HG02938 (cell line): ENCODE measurements at regions not wholly inside any gene's neighbourhood (a gene's known extent, or its start where the extent isn't known, plus 50 kb on each side); places are given as distances from the start of the nearest gene placed in this dataset.

Experiments
- ATAC-seq: cut with Tn5 transposase; IDR thresholded peaks from one replicate; pipeline ENCODE4 v1.9.1; 2021; ENCODE audit warnings: mild to moderate bottlenecking, moderate library complexity; ENCODE audit not compliant: unreplicated experiment

DNA sequence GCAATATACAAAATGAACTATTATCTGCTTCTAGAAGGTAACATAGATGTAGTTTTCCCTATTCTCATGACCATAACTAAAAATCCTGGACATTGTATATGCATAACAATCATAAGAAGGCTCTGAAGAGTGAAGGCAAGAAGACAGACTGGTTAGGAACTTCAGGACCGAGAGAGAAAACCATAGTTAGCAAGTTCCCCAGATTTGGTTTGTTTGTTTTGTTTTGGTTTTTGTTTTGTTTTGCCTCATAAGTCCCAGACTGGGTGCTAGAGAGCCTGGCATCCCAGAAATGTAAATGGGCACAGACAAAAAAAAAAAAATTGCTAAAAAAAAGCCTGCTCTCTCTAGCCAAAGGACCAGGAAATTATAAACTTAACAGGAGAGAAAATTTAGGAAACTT is 192.2 kb upstream of the FBXO11 start:
- ATAC-seq: no peak

DNA sequence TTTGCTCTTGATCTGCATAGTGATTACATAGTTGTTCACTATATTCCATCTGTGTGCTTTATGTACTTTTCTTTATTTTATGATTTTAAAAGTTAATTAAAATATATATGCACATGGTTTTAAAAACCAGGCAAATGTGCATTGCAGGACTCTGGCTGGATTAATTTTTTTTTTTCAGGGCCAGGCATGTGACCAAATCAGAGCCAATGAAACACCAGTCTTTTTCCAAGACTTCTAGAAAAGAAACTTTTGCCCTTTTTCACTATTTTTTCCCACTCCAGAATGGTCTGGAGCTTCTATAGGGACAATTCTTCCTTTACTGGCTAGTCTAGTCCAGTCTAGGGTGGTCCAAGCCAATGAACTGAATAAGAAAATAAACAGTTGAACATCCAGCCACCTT is 198.1 kb upstream of the FBXO11 start:
- ATAC-seq: no peak

- no peak for ATAC-seq
These were observed 199.6 kb upstream of the FBXO11 start for GRCh38 chr2:48105848-48106247.

GRCh38 chr2:48107326-48107925 is 201.1 kb upstream of the FBXO11 start:
- no peak for ATAC-seq

DNA sequence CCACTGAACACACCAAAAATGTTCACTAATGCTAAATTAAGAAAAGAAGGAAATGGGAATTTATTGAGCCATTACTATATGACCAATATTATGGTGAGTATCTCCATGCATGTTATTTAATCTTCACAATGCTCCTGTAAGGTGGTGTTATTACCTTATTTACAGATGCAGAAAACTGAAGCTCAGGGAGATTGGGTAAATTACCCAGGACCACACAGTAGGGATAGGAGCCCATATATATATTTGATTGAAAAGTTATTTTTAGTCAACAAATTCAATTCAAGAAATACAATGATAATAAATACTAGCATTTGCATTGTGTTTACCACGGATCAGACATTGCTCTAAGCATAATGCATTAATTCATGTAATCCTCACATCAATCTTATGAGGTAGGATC is 202.2 kb upstream of the FBXO11 start:
- ATAC-seq: no peak

DNA sequence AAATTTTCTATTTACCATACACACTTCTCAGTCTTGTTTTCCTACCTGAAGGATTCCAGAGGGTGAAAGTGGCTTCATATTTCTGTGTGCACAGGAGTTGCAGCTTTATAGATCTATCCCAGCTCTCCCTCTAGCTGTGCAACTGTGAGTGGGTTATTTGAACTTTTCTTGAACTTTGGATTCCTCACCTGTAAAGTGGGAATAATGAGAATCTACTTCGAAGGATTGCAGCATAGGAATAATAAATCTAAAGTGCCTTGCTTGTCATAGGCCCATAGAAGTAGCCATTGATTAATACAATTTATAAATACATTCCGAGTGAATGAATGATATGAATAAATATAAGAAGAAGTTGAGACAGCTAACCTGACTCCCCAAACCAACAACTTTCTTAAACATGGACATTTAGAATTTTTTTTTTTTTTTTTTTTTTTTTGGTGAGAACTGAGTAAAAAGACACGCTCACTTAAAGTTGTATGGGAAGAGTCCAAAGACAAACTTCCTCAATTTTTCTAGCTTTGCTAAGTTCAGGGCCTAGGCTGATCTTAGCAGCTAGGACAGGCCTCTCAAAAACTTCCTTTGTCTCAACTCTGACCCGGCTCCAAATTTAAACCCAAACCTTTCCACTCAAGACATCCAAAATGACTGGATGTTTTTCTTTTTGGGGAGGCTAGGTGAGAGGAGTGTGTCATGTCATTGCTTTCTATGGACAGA is 203.3 kb upstream of the FBXO11 start:
- ATAC-seq: no peak

DNA sequence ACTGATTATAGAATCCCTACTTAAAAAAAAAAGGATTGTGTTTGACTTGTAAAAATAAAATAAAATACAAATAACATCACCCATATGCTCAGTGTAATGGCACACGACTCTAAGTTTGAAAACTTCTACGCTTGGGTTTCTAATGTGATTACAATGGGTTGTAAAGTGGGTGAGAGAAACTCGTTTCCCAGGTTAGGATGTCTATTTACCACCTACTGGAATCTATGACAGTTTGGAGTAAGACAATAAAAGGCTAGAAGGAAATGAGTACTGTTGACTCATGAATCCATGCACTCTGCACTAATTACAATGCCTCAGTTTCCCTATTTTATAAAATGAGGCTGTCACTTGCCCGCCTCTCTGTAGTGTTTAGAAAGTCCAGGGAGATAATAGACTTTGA is 204.0 kb upstream of the FOXN2 start:
- no peak for ATAC-seq

- no peak for ATAC-seq
These were observed 201.4 kb upstream of the FOXN2 start for GRCh38 chr2:48112911-48113680.

DNA sequence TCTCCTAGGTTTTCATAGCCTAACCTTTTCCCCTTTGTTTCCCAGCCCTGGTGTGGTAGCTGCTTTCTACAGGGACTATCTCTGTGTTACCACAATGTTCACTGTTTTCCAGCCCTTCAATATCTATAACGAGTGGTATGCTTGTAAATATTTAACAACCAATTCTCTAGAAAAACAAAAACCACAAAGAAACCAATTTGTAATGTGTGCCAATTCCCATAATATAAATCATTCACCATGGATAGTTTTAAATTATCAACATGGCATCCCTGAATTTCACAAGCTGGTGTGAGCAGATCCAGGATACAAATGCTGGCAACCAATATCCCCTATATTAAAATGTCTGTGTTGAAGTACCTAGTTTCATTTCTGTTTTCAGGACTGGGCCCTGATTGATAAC is 200.7 kb upstream of the FOXN2 start:
- no peak for ATAC-seq

GRCh38 chr2:48114256-48114655 is 200.2 kb upstream of the FOXN2 start:
- ATAC-seq: peak; percentile 61

- ATAC-seq: no peak
These were observed 198.0 kb upstream of the FOXN2 start for GRCh38 chr2:48116497-48116896.

GRCh38 chr2:48118895-48119294 is 195.6 kb upstream of the FOXN2 start:
- ATAC-seq: no peak

DNA sequence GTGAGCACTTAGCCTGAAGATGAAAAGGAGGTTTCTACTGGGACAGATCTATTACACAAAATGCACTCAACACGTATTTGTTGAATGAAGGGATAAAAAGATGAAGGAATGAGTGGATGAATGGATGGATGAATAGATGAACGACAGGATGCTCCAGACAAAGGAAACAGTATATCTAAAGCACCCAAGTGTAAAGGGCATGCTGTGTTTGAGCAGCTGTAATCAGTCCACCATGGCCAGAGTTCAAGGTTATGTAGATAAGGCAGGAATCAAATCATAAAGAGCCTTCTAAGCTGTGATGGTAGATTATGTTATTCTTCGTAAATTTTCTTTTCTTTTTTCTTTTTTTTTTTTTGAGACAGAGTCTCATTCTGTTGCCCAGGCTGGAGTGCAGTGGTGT is 194.4 kb upstream of the FOXN2 start:
- no peak for ATAC-seq

DNA sequence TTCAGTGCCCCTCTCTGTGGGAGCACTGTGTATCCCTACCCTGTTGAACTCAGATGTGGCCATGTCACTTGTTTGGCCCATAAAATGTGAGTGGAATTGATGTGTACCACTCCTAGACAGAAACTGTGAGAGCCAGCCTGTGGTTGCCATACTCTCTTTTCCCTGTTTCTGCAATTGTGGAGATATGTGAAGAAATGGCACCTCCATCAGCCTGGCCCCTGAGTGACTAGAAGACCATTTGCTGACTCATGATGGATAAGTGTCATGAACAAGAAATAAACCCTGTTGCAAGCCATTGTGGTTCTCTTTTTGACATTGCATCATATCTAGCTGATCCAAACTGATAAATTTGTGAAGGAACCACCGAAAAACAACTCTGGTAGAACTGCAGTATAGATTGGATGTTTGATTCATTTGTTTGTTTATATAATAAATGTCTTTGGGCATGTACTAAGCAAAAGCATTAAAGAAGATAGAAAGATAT is 193.7 kb upstream of the FOXN2 start:
- ATAC-seq: no peak

GRCh38 chr2:48122166-48122565 is 192.3 kb upstream of the FOXN2 start:
- no peak for ATAC-seq

DNA sequence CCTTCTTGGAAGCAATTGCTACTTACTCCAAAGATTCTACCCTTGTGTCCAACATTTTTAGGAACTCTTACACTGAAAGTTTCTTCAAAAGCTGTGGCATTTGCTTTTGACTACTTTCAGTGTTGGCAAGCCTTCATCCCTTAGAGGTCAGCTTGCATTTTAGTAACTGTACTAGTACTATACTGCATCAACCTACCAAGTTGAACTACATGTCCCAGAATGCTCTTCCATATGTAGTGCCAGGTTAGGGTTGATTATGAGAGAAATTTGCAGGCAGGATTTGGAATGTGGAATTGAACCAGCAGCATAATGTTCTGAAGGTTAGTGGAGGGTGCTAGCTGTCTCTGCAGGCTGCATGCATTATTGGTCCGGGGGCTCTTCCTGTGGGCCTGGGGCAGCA is 189.9 kb upstream of the FOXN2 start:
- ATAC-seq: no peak

DNA sequence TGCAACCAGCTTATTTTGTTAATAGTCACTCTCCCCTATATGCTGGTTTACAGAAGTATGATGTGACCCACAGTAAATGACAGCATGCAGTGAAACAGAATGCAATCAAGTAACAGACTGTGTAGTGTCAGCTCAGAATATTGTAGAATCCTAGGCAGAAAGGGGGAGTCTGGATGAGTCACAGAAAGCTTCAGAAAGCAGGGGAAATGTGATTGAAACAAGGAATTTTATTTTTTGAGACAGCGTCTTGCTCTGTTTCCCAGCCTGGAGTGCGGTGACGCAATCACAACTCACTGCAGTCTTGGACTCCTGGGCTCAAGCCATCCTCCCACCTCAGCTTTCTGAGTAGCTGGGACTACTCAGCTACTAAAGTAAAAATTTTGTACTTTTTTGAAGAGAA is 188.3 kb upstream of the FOXN2 start:
- ATAC-seq: no peak

GRCh38 chr2:48127612-48128191 is 186.8 kb upstream of the FOXN2 start:
- no peak for ATAC-seq

DNA sequence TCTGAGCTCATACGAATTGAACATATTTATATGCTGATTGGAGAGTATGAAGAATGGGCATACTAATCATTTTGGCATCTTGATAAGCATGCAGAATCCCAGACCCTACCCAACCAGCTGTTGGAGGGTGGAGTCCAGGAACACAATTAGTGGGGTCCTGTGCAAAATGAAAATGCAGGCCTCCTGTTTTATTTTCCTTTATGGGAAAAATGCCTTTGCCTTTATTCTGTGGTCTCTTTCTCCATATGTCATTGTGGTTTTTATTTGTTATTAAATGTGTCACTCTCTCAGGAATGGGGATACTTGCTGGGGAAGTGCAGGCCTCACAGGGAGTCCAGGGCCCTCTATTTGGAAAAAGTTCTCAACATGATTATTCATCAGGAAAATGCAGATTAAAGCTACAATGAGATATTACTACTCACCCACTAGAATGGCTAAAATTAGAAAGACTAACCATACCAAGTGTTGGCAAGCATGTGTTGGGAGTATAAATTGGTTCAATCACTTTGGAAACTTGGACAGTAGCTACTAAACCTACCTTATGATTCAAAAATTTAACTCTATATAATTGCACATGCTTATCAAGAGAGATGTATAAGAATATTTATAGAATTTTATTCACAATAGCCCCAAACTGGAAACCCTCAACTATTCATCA is 185.1 kb upstream of the FOXN2 start:
- no peak for ATAC-seq

- no peak for ATAC-seq
These were observed 182.8 kb upstream of the FOXN2 start for GRCh38 chr2:48131539-48132270.

GRCh38 chr2:48132271-48132625 is 182.2 kb upstream of the FOXN2 start:
- ATAC-seq: no peak
